Mesendoderm (in vitro differentiated cells): ENCODE measurements at regions not wholly inside any gene's neighbourhood (a gene's known extent, or its start where the extent isn't known, plus 50 kb on each side); places are given as distances from the start of the nearest gene placed in this dataset.
"Not testable (repeated sequence)": the region's sequence is repeated elsewhere in the genome, so short reads cannot be mapped to it uniquely, and the experiment has no call there.

Experiments
- DNase-seq: peaks from one replicate; pipeline ENCODE4 v3.0.0; 2013
- H2AK5ac ChIP-seq: 2 replicates; pipeline ENCODE4 v1.6.1; 2013; ENCODE audit warnings: low read length, inconsistent platforms
- H2BK120ac ChIP-seq: 2 replicates; pipeline ENCODE4 v1.6.1; 2013; ENCODE audit warnings: low read depth, mild to moderate bottlenecking, low read length, moderate library complexity, mixed read lengths
- H2BK15ac ChIP-seq: replicated peaks from 2 replicates; pipeline ENCODE4 v1.6.1; 2013; ENCODE audit warnings: low read depth, mild to moderate bottlenecking, moderate library complexity
- H2BK5ac ChIP-seq: 2 replicates; pipeline ENCODE4 v1.6.1; 2013; ENCODE audit warnings: low read length, inconsistent platforms
- H3K18ac ChIP-seq: 2 replicates; pipeline ENCODE4 v1.6.1; 2013; ENCODE audit warnings: mild to moderate bottlenecking, low read length, mixed read lengths
- H3K23ac ChIP-seq: one replicate; pipeline ENCODE4 v1.6.1; 2013; ENCODE audit warnings: low read length
- H3K27ac ChIP-seq: 2 replicates; pipeline ENCODE4 v1.5.1; 2013; ENCODE audit warnings: low read depth, mild to moderate bottlenecking, inconsistent platforms, low read length, moderate library complexity
- H3K27me3 ChIP-seq: 2 replicates; pipeline ENCODE4 v1.6.1; 2013; ENCODE audit warnings: low read length, control low read depth, mild to moderate bottlenecking, inconsistent platforms; ENCODE audit not compliant: insufficient read depth, poor library complexity
- H3K36me3 ChIP-seq: 2 replicates; pipeline ENCODE4 v1.6.1; 2013; ENCODE audit warnings: low read length, inconsistent platforms; ENCODE audit not compliant: control insufficient read depth, insufficient read depth
- H3K4ac ChIP-seq: one replicate; pipeline ENCODE4 v1.6.1; 2013; ENCODE audit warnings: low read depth, mild to moderate bottlenecking, low read length, moderate library complexity
- H3K4me1 ChIP-seq: 2 replicates; pipeline ENCODE4 v1.6.1; 2013; ENCODE audit warnings: low read depth, low read length, inconsistent platforms; ENCODE audit not compliant: control insufficient read depth
- H3K4me2 ChIP-seq: 2 replicates; pipeline ENCODE4 v1.6.1; 2013; ENCODE audit warnings: low read length
- H3K4me3 ChIP-seq: 2 replicates; pipeline ENCODE4 v1.5.1; 2013; ENCODE audit warnings: mild to moderate bottlenecking, low read length
- H3K56ac ChIP-seq: one replicate; pipeline ENCODE4 v1.6.1; 2013; ENCODE audit warnings: low read length
- H3K79me1 ChIP-seq: 2 replicates; pipeline ENCODE4 v1.6.1; 2013; ENCODE audit warnings: low read length, inconsistent platforms
- H3K79me2 ChIP-seq: 2 replicates; pipeline ENCODE4 v1.6.1; 2013; ENCODE audit warnings: mild to moderate bottlenecking, low read length; ENCODE audit not compliant: control insufficient read depth, insufficient read depth
- H3K9ac ChIP-seq: 2 replicates; pipeline ENCODE4 v1.6.1; 2013; ENCODE audit warnings: low read length, inconsistent platforms
- H4K5ac ChIP-seq: one replicate; pipeline ENCODE4 v1.6.1; 2013; ENCODE audit warnings: low read length
- H4K8ac ChIP-seq: one replicate; pipeline ENCODE4 v1.6.1; 2013; ENCODE audit warnings: low read depth, mild to moderate bottlenecking, control low read depth, low read length, moderate library complexity
- WGBS: extraction: QIAGEN DNeasy Blood & Tissue Kit; methylation state at CpG from one replicate; pipeline ENCODE4 v1.1.7; 2013; ENCODE audit warnings: low lambda C conversion rate, missing lambda C conversion rate; ENCODE audit not compliant: insufficient coverage; ENCODE audit errors: extremely low coverage; 5-methylcytosine and 5-hydroxymethylcytosine counted together

GRCh38 chr4:138435733-138436132, 193.6 kb upstream of the SLC7A11 start:
- H3K18ac ChIP-seq, H4K5ac ChIP-seq, H3K79me2 ChIP-seq, H3K36me3 ChIP-seq, H2BK120ac ChIP-seq, H4K8ac ChIP-seq, H3K4ac ChIP-seq, H3K56ac ChIP-seq, H3K27ac ChIP-seq, H3K23ac ChIP-seq, H2BK5ac ChIP-seq, H3K27me3 ChIP-seq, H3K79me1 ChIP-seq, H3K4me1 ChIP-seq, H3K4me2 ChIP-seq, H2AK5ac ChIP-seq, H2BK15ac ChIP-seq, H3K4me3 ChIP-seq, H3K9ac ChIP-seq, DNase-seq: not testable (repeated sequence)
- WGBS: no CpG with 5 or more reads among the region's 2 CpGs

- not testable (repeated sequence) for H3K18ac ChIP-seq, H3K23ac ChIP-seq, H4K5ac ChIP-seq, H4K8ac ChIP-seq, H3K27me3 ChIP-seq, DNase-seq, H3K9ac ChIP-seq, H2BK15ac ChIP-seq, H3K4me2 ChIP-seq, H3K56ac ChIP-seq, H3K79me1 ChIP-seq, H3K4ac ChIP-seq, H3K27ac ChIP-seq, H3K4me1 ChIP-seq, H2BK120ac ChIP-seq, H2AK5ac ChIP-seq, H3K36me3 ChIP-seq, H3K79me2 ChIP-seq, H2BK5ac ChIP-seq, H3K4me3 ChIP-seq
Measured at GRCh38 chr4:138435046-138435445, 192.9 kb upstream of the SLC7A11 start.

- no peak for DNase-seq
- no peak overlapping the region for H3K56ac ChIP-seq
- no peaks in the 10 kb centered on the region for H3K4me1 ChIP-seq
- no CpG with 5 or more reads among the region's 4 CpGs for WGBS
- no peak overlapping the region for H3K4me2 ChIP-seq
- no peak overlapping the region for H4K5ac ChIP-seq
- no peak overlapping the region for H2BK120ac ChIP-seq
- H3K79me2 ChIP-seq: no peaks in the 10 kb centered on the region
- no peak overlapping the region for H4K8ac ChIP-seq
- no peaks in the 10 kb centered on the region for H3K27me3 ChIP-seq
- no peak overlapping the region for H3K18ac ChIP-seq
- no peak overlapping the region for H2BK15ac ChIP-seq
- no peak overlapping the region for H3K27ac ChIP-seq
- no peak overlapping the region for H2AK5ac ChIP-seq
- no peak overlapping the region for H3K9ac ChIP-seq
- no peaks in the 10 kb centered on the region for H3K79me1 ChIP-seq
- no peak overlapping the region for H3K23ac ChIP-seq
- H3K36me3 ChIP-seq: no peaks in the 10 kb centered on the region
- H3K4ac ChIP-seq: no peak overlapping the region
- no peak overlapping the region for H2BK5ac ChIP-seq
- no peak overlapping the region for H3K4me3 ChIP-seq
Measured at GRCh38 chr4:138428611-138429010, 186.5 kb upstream of the SLC7A11 start.

DNA sequence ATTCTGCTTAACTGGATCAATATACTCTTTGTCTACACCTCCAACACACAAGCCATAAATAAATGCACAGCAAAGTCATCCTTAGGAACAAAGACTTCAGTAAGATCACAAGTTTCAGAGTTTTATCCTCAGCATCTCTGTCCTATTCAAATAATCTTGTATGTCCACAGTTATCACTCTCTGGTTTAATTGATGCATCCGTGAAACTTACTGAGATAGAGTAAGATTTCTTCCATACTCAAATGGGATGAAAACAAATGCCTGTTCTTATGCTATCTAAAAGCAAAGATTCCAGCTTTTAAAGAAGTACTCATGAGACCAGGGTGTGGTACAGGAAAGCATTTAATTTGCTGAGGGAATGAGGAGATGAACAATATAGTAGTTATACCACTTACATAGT, 184.6 kb upstream of the SLC7A11 start:
- H2BK120ac ChIP-seq: no peak overlapping the region
- H3K27me3 ChIP-seq: no peaks in the 10 kb centered on the region
- WGBS: no CpG with 5 or more reads among the region's 1 CpG
- H3K4me3 ChIP-seq: no peak overlapping the region
- no peaks in the 10 kb centered on the region for H3K36me3 ChIP-seq
- H4K5ac ChIP-seq: no peak overlapping the region
- H2AK5ac ChIP-seq: no peak overlapping the region
- no peak overlapping the region for H3K23ac ChIP-seq
- no peaks in the 10 kb centered on the region for H3K79me1 ChIP-seq
- no peak overlapping the region for H3K9ac ChIP-seq
- H3K79me2 ChIP-seq: no peaks in the 10 kb centered on the region
- no peaks in the 10 kb centered on the region for H3K4me1 ChIP-seq
- H3K27ac ChIP-seq: no peak overlapping the region
- H4K8ac ChIP-seq: no peak overlapping the region
- H3K4me2 ChIP-seq: no peak overlapping the region
- no peak overlapping the region for H3K18ac ChIP-seq
- no peak overlapping the region for H2BK5ac ChIP-seq
- no peak overlapping the region for H3K56ac ChIP-seq
- no peak overlapping the region for H3K4ac ChIP-seq
- no peak overlapping the region for H2BK15ac ChIP-seq
- DNase-seq: no peak

DNA sequence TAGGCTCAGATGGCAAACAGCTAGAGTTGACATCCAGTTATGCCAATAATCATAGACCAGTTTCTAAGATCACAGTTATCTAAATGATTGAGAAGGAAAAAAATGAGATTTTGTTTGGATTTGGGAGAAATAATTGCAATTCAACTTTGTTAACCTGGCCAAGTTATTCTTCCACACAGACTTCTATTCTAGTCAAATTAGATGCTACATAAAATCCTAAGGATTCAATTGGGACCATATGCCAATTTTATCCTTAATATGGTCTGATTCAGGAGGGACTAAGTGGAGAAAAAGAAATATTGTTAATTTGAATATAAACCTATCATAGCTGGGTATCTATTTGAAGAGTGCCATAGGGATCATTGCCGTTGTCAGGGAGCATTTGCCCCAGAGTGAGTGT, 178.3 kb upstream of the SLC7A11 start:
- no peaks in the 10 kb centered on the region for H3K79me2 ChIP-seq
- no peaks in the 10 kb centered on the region for H3K27me3 ChIP-seq
- DNase-seq: no peak
- H3K23ac ChIP-seq: no peak overlapping the region
- no peak overlapping the region for H3K9ac ChIP-seq
- H3K4me1 ChIP-seq: no peaks in the 10 kb centered on the region
- H3K56ac ChIP-seq: no peak overlapping the region
- no peak overlapping the region for H4K5ac ChIP-seq
- H3K18ac ChIP-seq: no peak overlapping the region
- H2AK5ac ChIP-seq: no peak overlapping the region
- no peak overlapping the region for H3K4ac ChIP-seq
- no peak overlapping the region for H3K4me3 ChIP-seq
- no peaks in the 10 kb centered on the region for H3K36me3 ChIP-seq
- WGBS: no CpG with 5 or more reads among the region's 1 CpG
- H4K8ac ChIP-seq: no peak overlapping the region
- no peak overlapping the region for H2BK5ac ChIP-seq
- no peak overlapping the region for H2BK15ac ChIP-seq
- no peaks in the 10 kb centered on the region for H3K79me1 ChIP-seq
- H3K27ac ChIP-seq: no peak overlapping the region
- no peak overlapping the region for H3K4me2 ChIP-seq
- H2BK120ac ChIP-seq: no peak overlapping the region

DNA sequence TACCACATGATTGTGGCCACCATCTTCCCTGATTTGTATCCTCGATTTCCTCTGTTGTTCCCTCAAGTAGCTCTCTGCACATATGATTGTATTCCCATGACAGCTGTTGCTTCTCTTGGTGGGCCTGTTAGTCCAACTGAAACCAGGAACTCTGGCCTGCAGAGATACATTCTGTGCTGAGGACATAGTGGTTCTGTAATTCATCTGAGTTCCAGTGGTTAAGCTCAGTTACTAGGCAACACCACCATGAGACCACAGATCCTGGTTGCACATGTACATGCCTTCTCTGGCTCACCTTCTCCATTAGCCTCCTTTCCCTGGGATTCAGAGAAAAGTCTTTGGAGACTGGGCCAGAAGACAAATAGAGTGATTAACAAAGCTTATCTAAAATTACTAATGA, 172.1 kb upstream of the SLC7A11 start:
- H3K56ac ChIP-seq: no peak overlapping the region
- no CpG with 5 or more reads among the region's 1 CpG for WGBS
- no peak for DNase-seq
- H3K23ac ChIP-seq: no peak overlapping the region
- no peak overlapping the region for H2AK5ac ChIP-seq
- H3K18ac ChIP-seq: no peak overlapping the region
- H3K79me1 ChIP-seq: no peaks in the 10 kb centered on the region
- no peak overlapping the region for H3K4ac ChIP-seq
- H4K5ac ChIP-seq: no peak overlapping the region
- H3K9ac ChIP-seq: no peak overlapping the region
- no peak overlapping the region for H3K4me2 ChIP-seq
- H4K8ac ChIP-seq: no peak overlapping the region
- no peaks in the 10 kb centered on the region for H3K36me3 ChIP-seq
- no peaks in the 10 kb centered on the region for H3K4me1 ChIP-seq
- H3K27ac ChIP-seq: no peak overlapping the region
- H3K4me3 ChIP-seq: no peak overlapping the region
- no peaks in the 10 kb centered on the region for H3K27me3 ChIP-seq
- no peak overlapping the region for H2BK15ac ChIP-seq
- no peaks in the 10 kb centered on the region for H3K79me2 ChIP-seq
- H2BK5ac ChIP-seq: no peak overlapping the region
- no peak overlapping the region for H2BK120ac ChIP-seq
